HCT116 (cell line): ENCODE measurements at regions not wholly inside any gene's neighbourhood (a gene's known extent, or its start where the extent isn't known, plus 50 kb on each side); places are given as distances from the start of the nearest gene placed in this dataset.

Experiments used
- ATAC-seq: fragments of 200-7000 bp; cut with Tn5 transposase; 2 replicates; pipeline ENCODE4 v1.9.1; 2020; ENCODE audit warnings: mild to moderate bottlenecking, moderate library complexity
- BruUV-seq: library from RNA; stranded (reverse); fragments of 400-500 nt; replicated peaks from 2 replicates; lab custom pipeline; 2021; lab: Mats Ljungman, UMichigan
- CTCF ChIA-PET: fragments of 300-600 bp; sonication (Branson Sonifier 250); formaldehyde crosslinking; loops from one replicate; lab custom pipeline; 2021; ENCODE audit warnings: antibody characterized with exemption; lab: Charles Lee
- POLR2A ChIA-PET: fragments of 300-600, 350-600 bp; sonication (Branson Sonifier 250); formaldehyde crosslinking; loops from one replicate; lab custom pipeline; 2021; ENCODE audit warnings: antibody characterized with exemption; lab: Charles Lee
- RAD21 ChIA-PET, 2 experiments: fragments of 300-600 bp; sonication (Branson Sonifier 250); formaldehyde crosslinking; loops; one replicate each; lab custom pipeline; 2023; ENCODE audit warnings: low total read pairs in 2 of 2; ENCODE audit not compliant: uncharacterized antibody in 2 of 2, unreplicated experiment in 2 of 2, low non-redundant PET in 1 of 2; lab: Charles Lee
- DNase-seq: peaks from one replicate; pipeline ENCODE4 v3.0.0-alpha.2; 2010; ENCODE audit warnings: low read depth, low spot score
- H2AFZ ChIP-seq: fragments of 200-600 bp; shearing (Covaris generic), sonication (generic); 2 replicates; pipeline ENCODE4 v1.6.1; 2017; ENCODE audit warnings: low read depth, mixed run types, mixed read lengths, antibody characterized with exemption, low read length; ENCODE audit not compliant: poor library complexity, severe bottlenecking
- H3K27ac ChIP-seq: 2 replicates; pipeline ENCODE4 v1.5.1; 2012; ENCODE audit warnings: low read depth, low read length
- H3K27me3 ChIP-seq: fragments of 200-600 bp; sonication (generic); 2 replicates; pipeline ENCODE4 v1.6.1; 2016; ENCODE audit warnings: mixed run types, low read length, mixed read lengths; ENCODE audit not compliant: insufficient read depth
- H3K36me3 ChIP-seq, 2 experiments: fragments of 200-500 bp in 1 of 2; fragments of 200-600 bp in 1 of 2; sonication (Bioruptor generic) in 1 of 2; sonication (generic) in 1 of 2; 2 replicates each; pipeline versions ENCODE4 v1.5.1 to v1.6.1; 2014 to 2016; ENCODE audit warnings: low read length in 2 of 2, inconsistent platforms in 1 of 2, mixed read lengths in 1 of 2, mixed run types in 1 of 2; ENCODE audit not compliant: insufficient read depth in 2 of 2, control insufficient read depth in 1 of 2
- H3K4me1 ChIP-seq, 2 experiments: fragments of 200-600 bp in 1 of 2; sonication (generic) in 1 of 2; 2 replicates each; pipeline versions ENCODE4 v1.5.1 to v1.6.1; 2012 to 2017; ENCODE audit warnings: low read length in 2 of 2, inconsistent platforms in 1 of 2, mild to moderate bottlenecking in 1 of 2, mixed read lengths in 1 of 2, mixed run types in 1 of 2, moderate library complexity in 1 of 2; ENCODE audit not compliant: insufficient read depth in 2 of 2, control insufficient read depth in 1 of 2
- H3K4me2 ChIP-seq: fragments of 200-600 bp; sonication (generic); 2 replicates; pipeline ENCODE4 v1.6.1; 2017; ENCODE audit warnings: mixed run types, low read length, mixed read lengths
- H3K4me3 ChIP-seq, 2 experiments: fragments of 200-600 bp in 1 of 2; sonication (generic) in 1 of 2; replicated peaks in 1 of 2; 2 replicates each; pipeline ENCODE4 v1.5.1; 2011 to 2016; ENCODE audit warnings: low read length in 2 of 2, control low read depth in 1 of 2, low read depth in 1 of 2, mild to moderate bottlenecking in 1 of 2, mixed read lengths in 1 of 2, mixed run types in 1 of 2
- H3K79me2 ChIP-seq: fragments of 200-600 bp; sonication (generic); 2 replicates; pipeline ENCODE4 v1.6.1; 2017; ENCODE audit warnings: mild to moderate bottlenecking, mixed run types, low read length, moderate library complexity, mixed read lengths; ENCODE audit not compliant: insufficient read depth
- H3K9ac ChIP-seq: fragments of 200-600 bp; sonication (generic); 2 replicates; pipeline ENCODE4 v1.6.1; 2016; ENCODE audit warnings: low read length, mixed read lengths
- H3K9me2 ChIP-seq: fragments of 200-600 bp; sonication (generic), shearing (Covaris generic); 2 replicates; pipeline ENCODE4 v1.6.1; 2017; ENCODE audit warnings: mixed run types, mild to moderate bottlenecking, moderate library complexity; ENCODE audit not compliant: insufficient read depth
- H3K9me3 ChIP-seq, 2 experiments: fragments of 200-500 bp in 1 of 2; fragments of 200-600 bp in 1 of 2; sonication (Bioruptor generic) in 1 of 2; sonication (generic) in 1 of 2; 2 replicates each; pipeline ENCODE4 v1.6.1; 2014 to 2017; ENCODE audit warnings: low read length in 2 of 2, mixed read lengths in 2 of 2, inconsistent platforms in 1 of 2, low read depth in 1 of 2, mild to moderate bottlenecking in 1 of 2, mixed run types in 1 of 2, moderate library complexity in 1 of 2; ENCODE audit not compliant: control insufficient read depth in 1 of 2, insufficient read depth in 1 of 2
- H4K20me1 ChIP-seq: fragments of 200-600 bp; sonication (generic), shearing (Covaris generic); 2 replicates; pipeline ENCODE4 v1.6.1; 2017; ENCODE audit warnings: mixed run types, mild to moderate bottlenecking, moderate library complexity; ENCODE audit not compliant: insufficient read depth
- ATF3 ChIP-seq: IDR thresholded peaks from 2 replicates; pipeline ENCODE4 v1.6.1; 2012
- CBX3 ChIP-seq: IDR thresholded peaks from 2 replicates; pipeline ENCODE4 v1.6.1; 2012; ENCODE audit warnings: low read depth
- EGR1 ChIP-seq: IDR thresholded peaks from 2 replicates; pipeline ENCODE4 v1.6.1; 2012; ENCODE audit warnings: low read depth
- ELF1 ChIP-seq: IDR thresholded peaks from 2 replicates; pipeline ENCODE4 v1.6.1; 2012; ENCODE audit warnings: low read depth, borderline replicate concordance
- EZH2 ChIP-seq: fragments of 200-600 bp; sonication (generic); IDR thresholded peaks from 2 replicates; pipeline ENCODE4 v1.6.1; 2017; ENCODE audit warnings: antibody characterized with exemption, mixed run types
- EZH2phosphoT487 ChIP-seq: fragments of 200-600 bp; IDR thresholded peaks from 2 replicates; pipeline ENCODE4 v1.6.1; 2018; ENCODE audit warnings: antibody characterized with exemption, borderline replicate concordance
- FOSL1 ChIP-seq: IDR thresholded peaks from 2 replicates; pipeline ENCODE4 v1.6.1; 2012; ENCODE audit warnings: low read depth
- JUND ChIP-seq: IDR thresholded peaks from 2 replicates; pipeline ENCODE4 v1.6.1; 2012
- MAX ChIP-seq: IDR thresholded peaks from 2 replicates; pipeline ENCODE4 v1.6.1; 2012
- POLR2A ChIP-seq: IDR thresholded peaks from 2 replicates; pipeline ENCODE4 v1.7.0; 2011; ENCODE audit warnings: borderline replicate concordance; ENCODE audit not compliant: insufficient read depth, insufficient read length; ENCODE audit errors: extremely low read depth
- POLR2AphosphoS5 ChIP-seq: IDR thresholded peaks from 2 replicates; pipeline ENCODE4 v1.6.1; 2011; ENCODE audit warnings: mild to moderate bottlenecking, low read depth, low read length, moderate library complexity
- RAD21 ChIP-seq: IDR thresholded peaks from 2 replicates; pipeline ENCODE4 v1.6.1; 2012; ENCODE audit warnings: low read depth, mild to moderate bottlenecking
- REST ChIP-seq: IDR thresholded peaks from 2 replicates; pipeline ENCODE4 v1.6.1; 2012; ENCODE audit warnings: low read depth
- SIN3A ChIP-seq: IDR thresholded peaks from 2 replicates; pipeline ENCODE4 v1.6.1; 2012; ENCODE audit warnings: low read depth
- SRF ChIP-seq: IDR thresholded peaks from 2 replicates; pipeline ENCODE4 v1.6.1; 2012; ENCODE audit warnings: low read depth
- TCF7L2 ChIP-seq: IDR thresholded peaks from 2 replicates; pipeline ENCODE4 v1.7.0; 2011; ENCODE audit warnings: borderline replicate concordance, inconsistent platforms; ENCODE audit not compliant: insufficient read depth, insufficient read length; ENCODE audit errors: extremely low read depth
- YY1 ChIP-seq: IDR thresholded peaks from 2 replicates; pipeline ENCODE4 v1.6.1; 2011; ENCODE audit warnings: low read length, low read depth, moderate library complexity, mild to moderate bottlenecking; ENCODE audit not compliant: insufficient replicate concordance; ENCODE audit errors: extremely low read depth
- ZBTB33 ChIP-seq: IDR thresholded peaks from 2 replicates; pipeline ENCODE4 v1.6.1; 2011; ENCODE audit warnings: mild to moderate bottlenecking, low read length, moderate library complexity; ENCODE audit not compliant: insufficient replicate concordance; ENCODE audit errors: extremely low read depth
- ZFX ChIP-seq: fragments of 450-650 bp; IDR thresholded peaks from 2 replicates; pipeline ENCODE4 v1.6.1; 2017
- ZNF274 ChIP-seq: fragments of 200-500 bp; sonication (Bioruptor generic); IDR thresholded peaks from 2 replicates; pipeline ENCODE4 v1.6.1; 2014; ENCODE audit warnings: mild to moderate bottlenecking, low read depth, low read length, inconsistent platforms
- intact Hi-C: fragments of 100-400 bp; cut with micrococcal nuclease; formaldehyde crosslinking; loops from 2 replicates; pipeline ENCODE4 v1.10.0; 2022

GRCh38 chr1:199751962-199752687 is 275.4 kb upstream of the NR5A2 start:
- ChIA-PET CTCF (no interaction called here), RAD21 (no interaction called here)
- H3K9ac ChIP-seq: no peak overlapping the region
- H3K79me2 ChIP-seq: no peaks in the 10 kb centered on the region
- no peaks in the 10 kb centered on the region for H3K27me3 ChIP-seq
- intact Hi-C loops: no loop called here
- no peak for DNase-seq
- H3K4me3 ChIP-seq: no peak overlapping the region
- TF ChIP-seq FOSL1 (no peak), POLR2AphosphoS5 (no peak), ELF1 (no peak), RAD21 (no peak), EZH2phosphoT487 (no peak), ATF3 (no peak), POLR2A (no peak), SRF (no peak), ZFX (no peak), REST (no peak), JUND (no peak), SIN3A (no peak), YY1 (no peak), ZNF274 (no peak), MAX (no peak), EGR1 (no peak), EZH2 (no peak), ZBTB33 (no peak), CBX3 (no peak), TCF7L2 (no peak)
- TF ChIP-seq, all 23 proteins: peak for 0
- ATAC-seq: no peak
- H3K4me1 ChIP-seq: no peaks in the 10 kb centered on the region
- H3K4me2 ChIP-seq: no peak overlapping the region
- BruUV-seq: no TSS peak
- H3K9me3 ChIP-seq: no peaks in the 10 kb centered on the region
- H3K9me2 ChIP-seq: no peaks in the 10 kb centered on the region
- no peak overlapping the region for H3K27ac ChIP-seq
- peak overlapping the region; percentile 7 for H2AFZ ChIP-seq
- H3K36me3 ChIP-seq: no peaks in the 10 kb centered on the region
- POLR2A ChIA-PET: no interaction called here
- H4K20me1 ChIP-seq: no peaks in the 10 kb centered on the region
